HG03135 (cell line): ENCODE measurements at regions not wholly inside any gene's neighbourhood (a gene's known extent, or its start where the extent isn't known, plus 50 kb on each side); places are given as distances from the start of the nearest gene placed in this dataset.
A peak's percentile ranks its signal among the peaks of the same experiment; 100 is the strongest.
"Not testable (repeated sequence)": the region's sequence is repeated elsewhere in the genome, so short reads cannot be mapped to it uniquely, and the experiment has no call there.

Experiments used
- ATAC-seq: cut with Tn5 transposase; IDR thresholded peaks from one replicate; pipeline ENCODE4 v1.9.1; 2021; ENCODE audit warnings: mild to moderate bottlenecking, moderate library complexity; ENCODE audit not compliant: unreplicated experiment

- no peak for ATAC-seq
These were observed 53.5 kb downstream of the XCL2 start for GRCh38 chr1:168490306-168490705.

GRCh38 chr1:168488138-168488537 is 55.7 kb downstream of the XCL2 start:
- no peak for ATAC-seq

- not testable (repeated sequence) for ATAC-seq
These were observed 57.0 kb downstream of the XCL2 start for GRCh38 chr1:168486820-168487219.

GRCh38 chr1:168485048-168485447 is 58.7 kb downstream of the XCL2 start:
- ATAC-seq = no peak

GRCh38 chr1:168484083-168484482 is 59.7 kb downstream of the XCL2 start:
- no peak for ATAC-seq

- no peak for ATAC-seq
These were observed 60.3 kb downstream of the XCL2 start for GRCh38 chr1:168483539-168483938.

GRCh38 chr1:168482106-168482505 is 61.7 kb downstream of the XCL2 start:
- ATAC-seq = no peak

GRCh38 chr1:168481586-168481985 is 62.2 kb downstream of the XCL2 start:
- no peak for ATAC-seq

- ATAC-seq = no peak
These were observed 62.8 kb downstream of the XCL2 start for GRCh38 chr1:168480997-168481396.

GRCh38 chr1:168477792-168478191 is 66.0 kb downstream of the XCL2 start:
- ATAC-seq = no peak

GRCh38 chr1:168476588-168477385 is 67.0 kb downstream of the XCL2 start:
- no peak for ATAC-seq

GRCh38 chr1:168474322-168474721 is 69.5 kb downstream of the XCL2 start:
- ATAC-seq = no peak

GRCh38 chr1:168473126-168473525 is 70.7 kb downstream of the XCL2 start:
- no peak for ATAC-seq

- ATAC-seq = no peak
These were observed 71.6 kb downstream of the XCL2 start for GRCh38 chr1:168472223-168472622.

- no peak for ATAC-seq
These were observed 72.8 kb downstream of the XCL2 start for GRCh38 chr1:168470901-168471431.

GRCh38 chr1:168469690-168470089 is 74.1 kb downstream of the XCL2 start:
- no peak for ATAC-seq

- ATAC-seq = no peak
These were observed 75.0 kb downstream of the XCL2 start for GRCh38 chr1:168468822-168469221.

GRCh38 chr1:168468042-168468809 is 75.6 kb downstream of the XCL2 start:
- ATAC-seq = no peak

GRCh38 chr1:168467452-168467851 is 76.3 kb downstream of the XCL2 start:
- peak; percentile 35 for ATAC-seq

- peak; percentile 55 for ATAC-seq
These were observed 77.1 kb downstream of the XCL2 start for GRCh38 chr1:168466714-168467131.

- ATAC-seq = peak; percentile 54
These were observed 77.6 kb downstream of the XCL2 start for GRCh38 chr1:168466092-168466713.
